T47D (cell line): ENCODE measurements at regions not wholly inside any gene's neighbourhood (a gene's known extent, or its start where the extent isn't known, plus 50 kb on each side); places are given as distances from the start of the nearest gene placed in this dataset.
A peak's percentile ranks its signal among the peaks of the same experiment; 100 is the strongest.

Experiments
- DNase-seq, 2 experiments: peaks; one replicate each; pipeline versions ENCODE4 v3.0.0 to v3.0.0-alpha.2; 2011 to 2012; ENCODE audit warnings: low read depth in 1 of 2, low spot score in 1 of 2
- JUND ChIP-seq: IDR thresholded peaks from 2 replicates; pipeline ENCODE4 v1.6.1; 2012; ENCODE audit warnings: low read depth
- in situ Hi-C: cut with HindIII; loops from 2 replicates; pipeline ENCODE4 v1.10.0; 2016; ENCODE audit warnings: low sequenced_read_pairs, low pct_unique_long_range_greater_than_20kb

DNA sequence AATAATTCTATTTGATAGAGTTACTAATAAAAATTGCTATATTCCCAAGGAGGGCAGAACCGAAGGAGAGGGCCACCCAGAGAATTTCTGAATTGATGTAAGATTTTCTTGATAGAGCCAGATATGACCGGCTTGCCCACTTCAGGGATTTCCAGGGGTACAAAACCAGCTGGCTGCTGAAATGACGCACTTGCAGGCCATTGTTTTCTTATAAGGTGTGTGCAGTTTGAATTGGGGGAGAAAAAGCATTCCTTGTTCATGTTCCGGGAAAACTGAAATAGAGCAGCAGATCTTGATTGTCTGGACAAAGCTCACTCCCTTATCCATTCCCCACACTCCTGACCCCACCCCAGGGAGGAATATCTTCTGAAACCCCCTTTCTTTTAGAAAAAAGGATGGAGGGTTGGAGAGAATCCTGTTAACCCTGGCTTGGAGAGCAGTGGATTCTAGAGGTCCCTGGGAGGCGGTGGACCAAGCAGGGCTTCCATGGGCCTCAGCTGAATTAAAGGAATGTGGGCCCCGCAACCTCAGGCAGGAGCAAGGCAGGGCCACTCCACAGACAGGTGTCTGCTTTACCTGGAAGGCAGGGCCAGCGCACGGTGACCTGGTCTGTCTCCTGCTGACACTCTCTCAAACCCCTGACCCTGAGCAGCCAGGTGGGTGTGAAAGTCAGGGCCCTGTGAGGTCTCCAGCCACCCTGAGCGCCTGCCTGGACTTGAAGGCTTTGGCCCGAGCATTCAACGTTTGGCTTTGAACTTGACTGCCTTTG is 96.4 kb downstream of the TMEM170B start:
- in situ Hi-C loops, result no loop called here
- DNase-seq, result no peak
- no peak for TF ChIP-seq JUND

GRCh38 chr6:11634948-11635347 is 97.4 kb downstream of the TMEM170B start:
- no peak for DNase-seq
- in situ Hi-C loops, result no loop called here
- TF ChIP-seq JUND, result no peak

DNA sequence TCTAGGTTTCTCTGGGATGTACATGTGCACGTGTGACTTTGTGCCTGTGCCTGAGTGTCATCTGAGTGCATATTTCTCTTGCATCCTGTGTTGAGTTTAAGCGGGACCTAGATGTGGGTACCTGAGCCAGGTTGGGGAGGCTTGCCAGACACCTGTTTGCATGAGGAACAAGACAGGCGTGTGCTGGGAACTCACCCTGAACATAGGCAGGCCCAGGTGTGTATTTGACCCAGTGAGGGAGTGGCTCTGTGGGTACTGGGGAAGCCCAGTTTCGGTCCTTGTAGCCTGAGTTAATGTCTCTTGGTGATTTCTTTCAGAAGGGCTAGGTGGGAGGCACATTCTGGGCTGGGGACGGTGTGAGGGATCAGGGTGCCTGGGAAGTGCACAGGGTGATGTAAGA is 98.6 kb downstream of the TMEM170B start:
- TF ChIP-seq JUND, result no peak
- in situ Hi-C loops, result no loop called here
- no peak for DNase-seq

GRCh38 chr6:11637266-11637665 is 99.7 kb downstream of the TMEM170B start:
- in situ Hi-C loops, result no loop called here
- no peak for TF ChIP-seq JUND

DNA sequence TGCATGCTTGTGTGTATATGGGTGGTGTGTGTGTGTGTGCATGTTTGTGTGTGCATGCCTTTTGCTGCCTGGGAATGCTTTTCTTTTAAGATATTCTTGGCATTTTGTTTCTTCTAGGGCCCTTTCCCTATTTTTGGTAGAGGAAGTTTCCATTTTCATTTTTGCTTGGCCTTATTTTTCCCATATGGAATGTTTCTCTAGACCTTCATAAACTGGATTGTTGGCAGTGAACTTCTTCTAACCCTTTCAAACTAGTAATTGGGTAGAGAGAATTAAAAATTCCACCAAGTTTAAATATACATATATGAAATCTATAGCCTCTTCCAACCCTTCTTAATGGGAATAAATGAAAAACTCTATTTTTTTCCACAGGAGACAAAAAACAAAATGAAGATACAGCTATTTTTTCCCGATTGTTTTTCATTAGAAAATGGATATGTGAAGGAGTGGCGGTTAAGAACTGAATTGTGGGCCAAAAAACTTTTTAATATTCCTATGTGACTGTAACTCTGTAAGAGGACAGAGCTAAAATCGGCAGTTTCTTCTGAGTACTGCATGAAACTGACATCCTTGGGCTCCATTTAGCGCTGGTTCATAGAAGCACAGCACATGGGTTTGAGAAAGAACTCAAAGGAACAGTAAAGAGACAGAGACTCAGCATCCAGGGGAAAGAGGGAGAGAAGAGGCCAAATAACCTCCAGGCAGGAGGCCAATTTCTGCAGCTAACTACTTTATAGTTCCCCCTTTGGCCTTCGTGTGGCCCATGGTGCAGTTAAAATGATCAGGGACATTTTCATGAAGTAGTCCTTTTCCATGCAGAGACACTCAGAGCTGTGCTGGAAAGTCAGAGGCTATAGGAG is 102.1 kb downstream of the TMEM170B start:
- DNase-seq, result no peak
- in situ Hi-C loops, result no loop called here

More at GRCh38 chr6:11637266-11637665, 99.7 kb downstream of the TMEM170B start:
- DNase-seq, result peak in 1 of 2 experiments; percentile 11

GRCh38 chr6:11640486-11640885 is 102.9 kb downstream of the TMEM170B start:
- no peak for DNase-seq
- no peak for TF ChIP-seq JUND
- in situ Hi-C loops, result no loop called here

More for the DNA sequence above, 102.1 kb downstream of the TMEM170B start:
- no peak for TF ChIP-seq JUND

- TF ChIP-seq JUND, result no peak
- DNase-seq, result no peak
- in situ Hi-C loops, result no loop called here
Measured at GRCh38 chr6:11644071-11644470, 106.5 kb downstream of the TMEM170B start.

DNA sequence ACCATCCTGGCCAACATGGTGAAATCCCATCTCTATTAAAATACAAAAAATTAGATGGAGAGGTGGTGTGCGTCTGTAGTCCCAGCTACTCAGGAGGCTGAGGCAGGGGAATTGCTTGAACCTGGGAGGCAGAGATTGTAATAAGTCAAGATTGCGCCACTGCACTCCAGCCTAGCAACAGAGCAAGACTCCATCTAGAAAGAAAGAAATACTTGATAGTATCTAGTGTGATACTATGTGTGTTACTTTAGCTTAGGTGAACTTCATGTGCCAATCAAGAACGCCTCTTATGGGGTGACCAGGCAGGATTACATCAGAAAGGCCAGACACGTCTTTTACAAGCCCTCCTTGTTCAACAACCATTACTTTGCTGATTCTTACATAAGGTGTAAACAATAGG is 107.1 kb downstream of the TMEM170B start:
- no peak for TF ChIP-seq JUND
- in situ Hi-C loops, result no loop called here
- no peak for DNase-seq

DNA sequence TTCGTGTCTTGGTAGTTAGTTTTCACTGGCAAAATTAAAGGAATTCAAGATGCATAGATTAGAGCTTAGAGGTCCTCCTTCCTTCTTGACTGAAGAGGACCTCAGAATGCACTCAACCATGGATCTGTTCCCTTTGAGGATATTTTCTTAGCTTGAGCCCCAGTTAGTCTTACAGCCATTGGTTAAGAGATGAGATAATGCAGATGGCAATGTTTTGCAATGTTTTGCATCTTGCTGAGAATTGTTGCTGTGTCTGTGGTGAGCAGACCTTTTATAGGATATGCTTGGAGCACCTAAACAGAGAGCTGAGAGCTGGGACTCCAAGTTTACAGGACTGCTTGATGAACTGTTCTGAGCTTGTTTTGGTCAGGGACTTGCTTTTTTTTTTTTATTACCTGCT is 107.5 kb downstream of the TMEM170B start:
- no peak for DNase-seq
- TF ChIP-seq JUND, result no peak
- in situ Hi-C loops, result no loop called here

- no peak for TF ChIP-seq JUND
- in situ Hi-C loops, result no loop called here
- no peak for DNase-seq
Measured at GRCh38 chr6:11648436-11648775, 110.9 kb downstream of the TMEM170B start.

DNA sequence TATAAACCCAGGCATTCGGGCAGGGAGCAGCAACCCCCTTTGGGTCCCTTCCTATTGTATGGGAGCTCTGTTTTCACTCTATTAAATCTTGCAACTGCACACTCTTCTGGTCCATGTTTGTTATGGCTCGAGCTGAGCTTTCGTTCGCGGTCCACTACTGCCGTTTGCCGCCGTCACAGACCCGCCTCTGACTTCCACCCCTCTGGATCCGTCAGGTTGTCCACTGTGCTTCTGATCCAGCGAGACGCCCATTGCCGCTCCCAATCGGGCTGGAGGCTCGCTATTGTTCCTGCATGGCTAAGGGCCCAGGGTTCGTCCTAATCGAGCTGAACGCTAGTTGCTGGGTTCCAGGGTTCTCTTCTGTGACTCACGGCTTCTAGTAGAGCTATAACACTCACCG is 111.3 kb downstream of the TMEM170B start:
- no peak for DNase-seq
- in situ Hi-C loops, result no loop called here
- no peak for TF ChIP-seq JUND

DNA sequence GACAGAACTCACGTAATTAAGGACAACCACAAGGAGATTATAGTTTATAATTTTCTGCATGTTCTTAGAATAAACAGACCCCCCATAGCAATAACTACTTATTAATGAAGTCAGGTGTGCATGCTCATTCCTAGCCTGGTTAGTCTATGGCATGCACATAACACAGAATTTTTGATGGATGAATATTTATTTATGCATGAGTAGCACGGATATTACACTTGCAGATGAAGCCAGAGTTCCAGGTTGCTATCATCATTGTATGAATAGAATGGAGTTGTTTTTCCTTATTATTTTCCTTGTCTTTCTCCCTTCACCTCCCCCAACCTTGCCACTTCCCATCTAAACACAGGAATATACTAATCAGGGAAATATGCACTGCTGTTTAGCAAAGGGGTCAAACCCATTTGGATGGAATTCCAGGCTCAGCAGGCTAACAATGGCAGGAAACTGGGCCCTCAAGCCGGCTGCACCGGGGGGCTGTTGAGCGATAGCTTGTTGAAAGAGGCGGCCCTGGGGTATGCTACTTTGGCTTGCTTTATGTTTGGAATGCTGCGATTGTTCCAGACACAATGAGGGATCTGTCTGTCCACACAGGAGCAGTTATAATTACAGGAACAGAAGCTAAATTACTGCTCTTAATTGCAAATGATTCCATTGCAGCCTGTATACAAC is 112.6 kb downstream of the TMEM170B start:
- no peak for TF ChIP-seq JUND
- DNase-seq, result no peak
- in situ Hi-C loops, result no loop called here

DNA sequence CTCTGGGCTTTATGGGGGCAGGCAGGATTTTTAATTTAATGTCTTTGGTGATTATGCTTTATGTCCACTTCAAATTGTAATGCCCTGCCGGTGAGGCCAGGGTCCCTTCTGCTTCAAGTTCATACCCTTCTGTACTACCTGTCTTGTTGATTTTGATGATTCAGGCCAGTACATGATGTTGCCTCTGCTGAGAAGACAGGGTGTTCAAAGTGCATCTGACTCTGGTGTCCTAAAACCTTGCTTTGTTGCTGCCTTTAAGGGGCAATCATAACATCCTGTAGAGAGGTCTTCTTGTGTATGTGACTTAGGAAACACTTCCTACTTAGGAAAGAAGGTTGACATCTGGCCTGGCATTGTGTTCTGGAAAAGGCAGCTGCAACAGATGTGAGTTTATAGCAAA is 113.2 kb downstream of the TMEM170B start:
- in situ Hi-C loops, result no loop called here
- DNase-seq, result no peak
- TF ChIP-seq JUND, result no peak
